22Rv1 (cell line): ENCODE measurements at regions not wholly inside any gene's neighbourhood (a gene's known extent, or its start where the extent isn't known, plus 50 kb on each side); places are given as distances from the start of the nearest gene placed in this dataset.

Experiments
- ZFX ChIP-seq: fragments of 450-650 bp; IDR thresholded peaks from 2 replicates; pipeline ENCODE4 v1.6.1; 2017; ENCODE audit warnings: antibody characterized with exemption, borderline replicate concordance
- TF ChIP-seq, protein P1 (sequence below): fragments of 450-650 bp; IDR thresholded peaks from 2 replicates; pipeline ENCODE4 v1.5.1; 2017; ENCODE audit warnings: mild to moderate bottlenecking

DNA sequence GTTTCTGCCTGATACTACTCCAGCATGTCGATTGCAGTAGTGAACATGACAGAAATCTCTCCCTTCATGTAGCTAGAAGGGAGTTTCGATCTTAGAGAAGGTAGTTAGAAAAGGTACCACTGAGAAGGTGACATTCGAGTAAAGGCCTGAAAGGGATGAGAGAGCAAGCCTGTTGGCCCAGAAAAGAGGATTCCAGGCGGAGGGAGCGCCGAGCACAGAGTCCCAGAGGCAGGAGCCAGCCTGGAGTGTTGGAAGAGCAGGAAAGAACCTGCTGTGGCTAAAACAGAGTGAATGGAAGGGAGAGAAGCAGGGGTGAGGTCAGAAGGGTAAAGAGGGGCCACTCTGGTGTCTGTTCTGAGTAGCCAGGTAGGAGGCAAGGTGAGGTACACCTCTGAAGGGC, 52.5 kb downstream of the GARRE1 start:
- TF ChIP-seq, protein P1, sequence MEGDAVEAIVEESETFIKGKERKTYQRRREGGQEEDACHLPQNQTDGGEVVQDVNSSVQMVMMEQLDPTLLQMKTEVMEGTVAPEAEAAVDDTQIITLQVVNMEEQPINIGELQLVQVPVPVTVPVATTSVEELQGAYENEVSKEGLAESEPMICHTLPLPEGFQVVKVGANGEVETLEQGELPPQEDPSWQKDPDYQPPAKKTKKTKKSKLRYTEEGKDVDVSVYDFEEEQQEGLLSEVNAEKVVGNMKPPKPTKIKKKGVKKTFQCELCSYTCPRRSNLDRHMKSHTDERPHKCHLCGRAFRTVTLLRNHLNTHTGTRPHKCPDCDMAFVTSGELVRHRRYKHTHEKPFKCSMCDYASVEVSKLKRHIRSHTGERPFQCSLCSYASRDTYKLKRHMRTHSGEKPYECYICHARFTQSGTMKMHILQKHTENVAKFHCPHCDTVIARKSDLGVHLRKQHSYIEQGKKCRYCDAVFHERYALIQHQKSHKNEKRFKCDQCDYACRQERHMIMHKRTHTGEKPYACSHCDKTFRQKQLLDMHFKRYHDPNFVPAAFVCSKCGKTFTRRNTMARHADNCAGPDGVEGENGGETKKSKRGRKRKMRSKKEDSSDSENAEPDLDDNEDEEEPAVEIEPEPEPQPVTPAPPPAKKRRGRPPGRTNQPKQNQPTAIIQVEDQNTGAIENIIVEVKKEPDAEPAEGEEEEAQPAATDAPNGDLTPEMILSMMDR = no peak
- TF ChIP-seq ZFX = no peak
